Left forelimb (tissue), 1 donor: ENCODE measurements at regions not wholly inside any gene's neighbourhood (a gene's known extent, or its start where the extent isn't known, plus 50 kb on each side); places are given as distances from the start of the nearest gene placed in this dataset.

Source experiments
- DNase-seq: peaks from one replicate; pipeline ENCODE4 v3.0.0-alpha.2; 2018; ENCODE audit warnings: low spot score

DNA sequence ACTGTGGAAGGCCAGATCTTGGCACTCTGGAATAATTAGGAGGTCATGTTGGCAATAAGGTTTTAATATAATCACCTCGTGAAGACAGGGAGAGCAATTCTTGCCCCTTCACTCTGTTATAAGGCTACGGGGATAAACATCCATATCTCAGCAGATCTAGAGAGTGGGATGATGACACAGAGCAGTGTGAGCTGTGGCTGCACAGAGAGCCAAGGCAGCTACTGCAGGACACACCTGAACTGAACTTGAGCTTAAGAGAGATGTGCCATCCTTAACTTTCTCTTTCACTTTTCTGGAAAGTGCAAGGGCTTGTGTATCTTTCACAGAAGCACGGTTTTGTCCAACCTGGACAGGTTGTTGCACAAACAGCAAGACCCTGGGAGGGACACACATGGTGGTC, 174.7 kb downstream of the GATA3 start:
- DNase-seq = no peak

DNA sequence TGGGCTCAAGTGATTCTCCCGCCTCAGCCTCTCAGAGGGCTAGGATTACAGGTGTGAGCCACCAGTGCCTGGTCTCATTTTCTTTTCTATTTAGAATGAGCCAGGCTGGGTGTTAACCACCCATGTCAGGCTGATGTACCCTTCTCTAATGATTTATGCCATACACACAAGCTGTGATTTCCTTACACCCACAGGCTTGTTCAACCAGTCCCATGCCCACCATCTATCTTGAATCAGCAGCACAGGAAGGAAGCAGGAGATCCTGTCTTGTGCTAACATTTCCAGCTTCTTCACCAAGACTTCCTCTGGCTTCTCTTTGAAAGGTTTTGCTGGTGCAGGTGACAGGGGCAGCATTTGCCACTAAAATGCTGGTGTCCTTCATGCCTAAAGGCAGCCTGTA, 176.4 kb downstream of the GATA3 start:
- no peak for DNase-seq

DNA sequence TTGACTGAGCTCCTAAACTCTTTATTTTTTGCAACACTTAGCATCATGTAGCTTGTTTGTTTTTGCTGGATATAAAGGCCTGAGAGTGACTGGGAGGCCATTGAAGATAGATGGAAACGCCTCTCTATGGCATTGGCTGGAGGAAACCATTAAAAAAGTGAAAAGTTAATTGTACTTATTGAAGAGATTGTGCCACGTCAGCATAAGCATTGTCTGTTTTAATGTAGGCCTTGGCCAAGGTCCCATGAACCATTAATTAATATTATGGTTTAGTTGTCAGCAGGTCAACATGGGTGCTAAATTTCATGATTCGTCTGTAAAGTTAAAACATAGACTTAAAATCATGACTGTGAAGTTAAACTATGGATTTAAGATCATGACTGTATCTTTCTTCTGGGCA, 178.6 kb downstream of the GATA3 start:
- no peak for DNase-seq

GRCh38 chr10:8233832-8234259, 179.4 kb downstream of the GATA3 start:
- DNase-seq = no peak

- DNase-seq = no peak
These were observed 181.0 kb downstream of the GATA3 start for GRCh38 chr10:8235253-8236027.

GRCh38 chr10:8238986-8239385, 184.5 kb downstream of the GATA3 start:
- DNase-seq = no peak

DNA sequence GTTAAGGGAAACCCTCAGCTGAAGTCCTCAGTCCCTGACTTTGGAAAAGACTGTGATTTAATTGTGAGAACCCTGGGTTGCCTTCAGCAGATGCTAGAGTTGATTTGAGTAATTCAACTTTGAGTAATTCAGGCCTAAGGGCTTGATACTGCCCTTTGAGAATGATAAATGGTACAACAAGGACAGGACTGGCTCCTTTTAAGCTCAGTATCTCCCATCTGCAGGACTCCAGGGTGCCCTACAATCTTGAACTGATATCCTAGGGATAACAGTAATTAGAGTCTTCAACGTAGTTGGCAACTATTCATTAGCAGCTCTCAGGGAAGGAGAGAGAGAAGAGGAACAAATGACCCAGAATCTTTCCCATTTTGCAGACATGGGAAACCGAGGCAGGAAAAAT, 186.4 kb downstream of the GATA3 start:
- DNase-seq = no peak

DNA sequence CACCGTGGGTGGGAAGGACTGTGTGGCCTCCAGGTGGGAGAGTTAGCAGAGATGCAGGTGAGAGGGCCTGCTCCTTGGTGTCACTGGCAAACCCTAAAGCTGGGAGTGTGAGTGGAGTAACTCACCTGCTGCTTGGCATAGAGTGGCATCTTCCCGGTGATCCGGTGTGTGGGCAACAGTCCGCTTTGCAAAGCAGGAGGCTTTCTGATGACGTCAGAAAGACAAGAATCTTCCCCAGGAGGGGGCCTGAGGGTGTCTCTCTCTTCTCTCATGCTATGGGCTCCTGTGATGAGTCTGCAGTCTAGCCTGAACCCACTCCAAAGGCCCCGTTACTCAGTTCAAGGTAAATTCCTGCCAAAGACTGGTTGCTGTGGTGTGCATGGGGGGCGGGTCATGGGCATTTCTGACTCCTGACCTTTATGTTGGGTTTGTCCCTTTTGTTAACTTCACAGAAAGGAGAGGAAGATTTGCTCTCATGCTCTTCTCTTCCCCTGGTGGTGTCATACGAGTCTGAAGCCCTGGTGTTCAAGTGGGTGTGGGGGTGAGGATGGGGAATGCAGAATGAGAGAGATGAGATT, 187.9 kb downstream of the GATA3 start:
- DNase-seq = no peak

- DNase-seq = no peak
These were observed 190.8 kb downstream of the GATA3 start for GRCh38 chr10:8245131-8245813.

DNA sequence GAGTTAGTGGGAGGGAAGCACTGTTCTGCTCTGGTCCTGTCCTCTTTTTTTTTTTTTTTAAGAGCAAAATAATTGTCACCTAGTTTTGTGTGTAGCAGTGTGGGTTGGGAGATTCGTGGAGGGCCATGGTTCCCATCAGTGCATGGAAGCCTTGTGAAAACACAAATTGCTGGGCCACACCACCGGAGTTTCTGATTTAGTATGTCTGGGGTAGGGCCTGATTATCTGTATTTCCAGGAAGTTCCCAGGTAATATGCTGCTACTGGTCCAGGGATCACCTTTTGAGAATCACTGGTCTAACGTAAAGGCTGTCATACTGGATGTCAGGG, 191.3 kb downstream of the GATA3 start:
- DNase-seq = no peak

GRCh38 chr10:8246548-8246947, 192.1 kb downstream of the GATA3 start:
- no peak for DNase-seq

DNA sequence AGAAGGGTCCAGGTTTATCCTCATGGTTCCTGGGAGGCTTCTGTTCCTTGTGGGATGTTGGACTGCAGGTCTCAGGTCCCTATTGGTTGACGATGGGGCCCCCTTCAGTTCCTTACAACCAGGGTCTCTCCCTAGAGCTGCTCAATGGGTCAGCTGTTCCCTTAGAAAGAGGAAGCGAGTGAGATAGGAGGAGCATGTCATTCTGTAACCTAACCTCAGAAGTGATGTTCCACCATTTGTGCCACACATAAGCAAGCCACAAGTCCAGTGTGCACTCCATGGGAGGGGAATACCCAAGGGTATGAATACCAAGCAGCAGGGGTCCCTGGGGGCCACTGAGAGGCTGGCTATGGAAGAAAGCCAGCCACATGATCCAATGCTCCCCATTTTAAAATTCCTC, 192.7 kb downstream of the GATA3 start:
- DNase-seq = no peak

- DNase-seq = no peak
These were observed 194.4 kb downstream of the GATA3 start for GRCh38 chr10:8248868-8249267.

- DNase-seq = no peak
These were observed 199.9 kb downstream of the GATA3 start for GRCh38 chr10:8254350-8254749.

GRCh38 chr10:8255301-8255700, 200.8 kb downstream of the GATA3 start:
- DNase-seq = no peak

GRCh38 chr10:8260645-8261044, 206.2 kb downstream of the GATA3 start:
- DNase-seq = no peak

- DNase-seq = no peak
These were observed 207.8 kb downstream of the GATA3 start for GRCh38 chr10:8262317-8262716.

DNA sequence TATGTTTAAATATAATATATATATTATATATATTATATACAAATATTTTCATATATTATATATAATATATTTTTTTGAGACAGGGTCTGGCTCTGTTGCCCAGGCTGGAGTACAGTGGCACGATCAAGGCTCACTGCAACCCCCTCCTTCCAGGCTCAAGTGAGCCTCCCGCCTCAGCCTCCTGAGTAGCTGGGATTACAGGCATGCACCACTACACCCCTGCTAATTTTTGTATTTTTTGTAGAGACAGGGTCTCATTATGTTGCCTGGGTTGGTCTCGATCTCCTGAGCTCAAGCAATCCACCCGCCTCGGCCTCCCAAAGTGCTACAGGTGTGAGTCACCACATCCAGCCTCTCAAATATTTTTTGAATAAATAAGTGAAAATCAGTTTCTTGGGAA, 215.5 kb downstream of the GATA3 start:
- DNase-seq = no peak

- no peak for DNase-seq
These were observed 218.4 kb downstream of the GATA3 start for GRCh38 chr10:8272794-8273425.

DNA sequence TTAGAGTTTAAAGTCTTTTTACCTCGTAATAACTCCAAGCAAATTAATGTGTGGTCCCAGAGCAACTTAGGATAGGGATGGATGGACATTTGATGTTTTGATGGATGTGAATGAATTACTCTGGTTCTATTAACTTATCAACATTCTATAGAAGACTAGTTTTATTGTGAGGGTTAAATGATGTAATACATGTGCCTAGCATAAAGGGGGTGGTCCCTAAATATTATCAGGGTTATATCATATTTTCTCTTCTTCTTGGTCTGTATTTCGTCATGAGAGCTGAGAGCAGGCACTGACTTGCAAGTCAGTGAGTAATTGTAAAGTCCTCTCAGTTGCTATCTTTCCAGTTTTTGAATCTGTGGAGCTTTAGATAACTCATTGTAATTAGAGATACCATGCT, 219.3 kb downstream of the GATA3 start:
- no peak for DNase-seq

DNA sequence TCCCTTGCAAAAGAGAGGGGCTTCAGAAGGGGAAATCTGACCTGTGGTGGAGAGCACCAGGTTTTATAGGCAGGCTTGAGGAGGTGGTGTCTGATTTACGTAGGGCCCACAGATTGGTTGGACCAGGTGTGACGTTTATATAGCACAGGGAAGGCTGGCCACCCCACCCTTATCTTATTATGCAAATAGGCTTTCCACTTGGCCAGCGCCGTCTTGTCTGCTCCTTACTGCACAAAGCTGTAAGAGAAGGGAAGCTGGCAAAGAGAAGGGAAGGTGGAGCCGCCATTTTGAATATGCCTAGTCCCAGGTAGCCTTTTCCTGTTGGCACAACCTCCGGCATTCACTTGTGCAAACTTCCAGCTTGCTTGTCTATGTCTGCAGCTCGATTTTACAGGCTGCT, 221.4 kb downstream of the GATA3 start:
- DNase-seq = no peak

DNA sequence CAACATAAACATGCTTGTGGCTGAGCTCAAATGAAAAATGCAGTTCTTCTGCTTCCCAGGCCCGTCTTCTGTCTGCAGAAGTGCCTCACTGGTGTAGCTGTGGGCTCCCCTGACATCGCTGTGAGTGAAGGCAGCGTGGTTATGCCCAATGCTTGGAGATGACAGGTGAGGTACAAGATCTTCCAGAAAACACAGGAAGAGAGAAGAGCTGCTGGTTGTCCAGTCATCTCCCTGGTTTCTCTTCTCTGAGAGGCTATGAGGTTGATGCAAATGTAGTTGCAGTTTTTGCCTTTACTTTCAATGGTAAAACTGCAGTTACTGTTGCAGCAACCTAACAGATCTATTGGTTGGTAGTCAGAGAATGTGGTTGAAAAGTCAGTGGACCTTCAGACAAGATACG, 223.6 kb downstream of the GATA3 start:
- DNase-seq = no peak

GRCh38 chr10:8279598-8279997, 225.1 kb downstream of the GATA3 start:
- DNase-seq = no peak
